Peyer's patch (tissue), 4 donors: ENCODE measurements at regions not wholly inside any gene's neighbourhood (a gene's known extent, or its start where the extent isn't known, plus 50 kb on each side); places are given as distances from the start of the nearest gene placed in this dataset.

ENCODE experiments used
- DNase-seq, 3 donors: peaks; one replicate each; pipeline ENCODE4 v3.0.0-alpha.2; 2017 to 2019
- H3K27ac ChIP-seq, 4 donors: fragments of 200-600 bp; sonication (generic); one replicate each; pipeline ENCODE4 v1.5.1; 2016 to 2019
- H3K27me3 ChIP-seq, 2 donors: fragments of 200-600 bp; sonication (generic); one replicate each; pipeline ENCODE4 v1.5.1; 2019
- H3K36me3 ChIP-seq, 3 donors: fragments of 200-600 bp; sonication (generic); one replicate each; pipeline ENCODE4 v1.5.1; 2016 to 2019
- H3K4me1 ChIP-seq, 4 donors: fragments of 200-600 bp; sonication (generic); one replicate each; pipeline ENCODE4 v1.5.1; 2016 to 2019
- H3K4me3 ChIP-seq, 4 donors: fragments of 200-600 bp; sonication (generic); 1 replicate in 3 of 4; 2 replicates in 1 of 4; pipeline ENCODE4 v1.5.1; 2016 to 2019; ENCODE audit warnings: mild to moderate bottlenecking in 1 of 4
- H3K9me3 ChIP-seq, 4 donors: fragments of 200-600 bp; sonication (generic); one replicate each; pipeline ENCODE4 v1.5.1; 2016 to 2019; ENCODE audit warnings: mild to moderate bottlenecking in 1 of 4
- CTCF ChIP-seq, 6 experiments: fragments of 450-650 bp in 4 of 6; fragments of 200-600 bp in 2 of 6; sonication (generic) in 1 of 6; IDR thresholded peaks; one replicate each; pipeline ENCODE4 v1.5.1; 2017 to 2019; ENCODE audit warnings: antibody characterized with exemption in 6 of 6, mild to moderate bottlenecking in 3 of 6, moderate library complexity in 1 of 6
- POLR2A ChIP-seq, 2 donors: fragments of 450-650 bp; IDR thresholded peaks; one replicate each; pipeline ENCODE4 v1.5.1; 2017; ENCODE audit warnings: antibody characterized with exemption in 2 of 2, mild to moderate bottlenecking in 2 of 2, moderate library complexity in 2 of 2

- DNase-seq: no peak
- Histone ChIP-seq H3K27ac (no peak overlapping the region), H3K4me3 (no peak overlapping the region), H3K4me1 (no peaks in the 10 kb centered on the region), H3K27me3 (no peaks in the 10 kb centered on the region), H3K36me3 (no peaks in the 10 kb centered on the region), H3K9me3 (no peaks in the 10 kb centered on the region)
- no peak for TF ChIP-seq POLR2A (IDR thresholded peaks at IDR 0.05)
- TF ChIP-seq CTCF (IDR thresholded peaks at IDR 0.05): no peak
These were observed 108.4 kb downstream of the METRNL start for GRCh38 chr17:83187782-83188311.

- DNase-seq: peak in 2 of 3 donors; percentile 50 to 51
- TF ChIP-seq POLR2A (IDR thresholded peaks at IDR 0.05) (no peak), CTCF (IDR thresholded peaks at IDR 0.05) (no peak)
- Histone ChIP-seq H3K4me3 (no peak overlapping the region), H3K27ac (peak overlapping the region in 2 of 4 donors; percentile 40 to 49), H3K4me1 (peaks cover 0 to 6% (median 0%) of the 10 kb centered on the region in 4 donors), H3K27me3 (no peaks in the 10 kb centered on the region), H3K36me3 (no peaks in the 10 kb centered on the region), H3K9me3 (no peaks in the 10 kb centered on the region)
These were observed 109.9 kb downstream of the METRNL start for GRCh38 chr17:83189044-83190003.

- DNase-seq: no peak
- no peaks in the 10 kb centered on the region for H3K27me3 ChIP-seq
- no peak overlapping the region for H3K4me3 ChIP-seq
- H3K36me3 ChIP-seq: no peaks in the 10 kb centered on the region
- peaks cover 0 to 7% (median 0%) of the 10 kb centered on the region in 4 donors for H3K4me1 ChIP-seq
- H3K27ac ChIP-seq: peak overlapping the region in 3 of 4 donors; percentile 9 to 49 (median 26)
- TF ChIP-seq CTCF (IDR thresholded peaks at IDR 0.05) (no peak), POLR2A (IDR thresholded peaks at IDR 0.05) (no peak)
- no peaks in the 10 kb centered on the region for H3K9me3 ChIP-seq
These were observed 110.6 kb downstream of the METRNL start for GRCh38 chr17:83190004-83190385.

GRCh38 chr17:83190601-83191387 lies 111.4 kb downstream of the METRNL start:
- peaks cover 0 to 7% (median 0%) of the 10 kb centered on the region in 4 donors for H3K4me1 ChIP-seq
- DNase-seq: peak in 2 of 3 donors; percentile 3 to 18

More at GRCh38 chr17:83190601-83191387, 111.4 kb downstream of the METRNL start:
- no peak for TF ChIP-seq CTCF (IDR thresholded peaks at IDR 0.05)
- no peak for TF ChIP-seq POLR2A (IDR thresholded peaks at IDR 0.05)
- Histone ChIP-seq H3K4me3 (no peak overlapping the region), H3K27me3 (no peaks in the 10 kb centered on the region), H3K36me3 (no peaks in the 10 kb centered on the region), H3K27ac (peak overlapping the region in 2 of 4 donors; percentile 9 to 26), H3K9me3 (no peaks in the 10 kb centered on the region)
